WTC11 (cell line): ENCODE measurements at regions not wholly inside any gene's neighbourhood (a gene's known extent, or its start where the extent isn't known, plus 50 kb on each side); places are given as distances from the start of the nearest gene placed in this dataset.
A peak's percentile ranks its signal among the peaks of the same experiment; 100 is the strongest.

Source experiments
- ATAC-seq: fragments of 200-7000 bp; cut with Tn5 transposase; 2 replicates; pipeline ENCODE4 v1.10.0; 2021; ENCODE audit warnings: mild to moderate bottlenecking, moderate library complexity
- CTCF ChIA-PET: fragments of 300-600 bp; sonication (Branson Sonifier 250); formaldehyde crosslinking; loops from one replicate; lab custom pipeline; 2021; ENCODE audit warnings: antibody characterized with exemption; lab: Charles Lee
- POLR2A ChIA-PET: fragments of 350-600 bp; sonication (Branson Sonifier 250); formaldehyde crosslinking; loops from one replicate; lab custom pipeline; 2021; ENCODE audit warnings: antibody characterized with exemption; lab: Charles Lee
- DNase-seq: peaks from one replicate; pipeline ENCODE4 v3.0.0; 2021; ENCODE audit warnings: low spot score
- H3K27ac Mint-ChIP-seq: 2 replicates; pipeline ENCODE4 v1.8.0; 2021; ENCODE audit warnings: mixed read lengths
- H3K27me3 Mint-ChIP-seq: 2 replicates; pipeline ENCODE4 v1.8.0; 2021; ENCODE audit warnings: low read depth, mild to moderate bottlenecking, moderate library complexity, mixed read lengths
- H3K36me3 Mint-ChIP-seq: 2 replicates; pipeline ENCODE4 v1.8.0; 2021; ENCODE audit warnings: mixed read lengths
- H3K4me1 Mint-ChIP-seq: 2 replicates; pipeline ENCODE4 v1.8.0; 2022; ENCODE audit warnings: mixed read lengths
- H3K4me3 Mint-ChIP-seq: 2 replicates; pipeline ENCODE4 v1.8.0; 2021; ENCODE audit warnings: mild to moderate bottlenecking, moderate library complexity, mixed read lengths
- H3K9me3 Mint-ChIP-seq: 2 replicates; pipeline ENCODE4 v1.8.0; 2021; ENCODE audit warnings: mixed read lengths
- GTF2I ChIP-seq: fragments of 250-450 bp; sonication (Bioruptor Pico); conservative IDR thresholded peaks from 2 replicates; pipeline ENCODE4 v1.4.0; 2021; ENCODE audit warnings: mild to moderate bottlenecking
- IRF2 ChIP-seq: sonication (generic); formaldehyde crosslinking; IDR thresholded peaks from 2 replicates; pipeline ENCODE4 v1.8.0; 2022; ENCODE audit warnings: low read depth, missing genetic modification reagents, borderline replicate concordance
- NFE2L1 ChIP-seq: sonication (generic); formaldehyde crosslinking; IDR thresholded peaks from 2 replicates; pipeline ENCODE4 v1.8.1; 2023; ENCODE audit warnings: missing genetic modification reagents
- RELA ChIP-seq: sonication (generic); formaldehyde crosslinking; IDR thresholded peaks from 2 replicates; pipeline ENCODE4 v1.8.1; 2022; ENCODE audit warnings: missing genetic modification reagents, mild to moderate bottlenecking, borderline replicate concordance
- TP53 ChIP-seq: sonication (generic); formaldehyde crosslinking; IDR thresholded peaks from 2 replicates; pipeline ENCODE4 v1.8.1; 2023; ENCODE audit warnings: mild to moderate bottlenecking, missing genetic modification reagents
- ZNF138 ChIP-seq: sonication (generic); formaldehyde crosslinking; conservative IDR thresholded peaks from 2 replicates; pipeline ENCODE4 v1.8.1; 2022; ENCODE audit warnings: mild to moderate bottlenecking, moderate library complexity, missing genetic modification reagents
- ZNF263 ChIP-seq: sonication (generic); formaldehyde crosslinking; IDR thresholded peaks from 2 replicates; pipeline ENCODE4 v1.8.1; 2022; ENCODE audit warnings: low read depth, mild to moderate bottlenecking, moderate library complexity, missing genetic modification reagents
- TF ChIP-seq, protein P1 (sequence below): sonication (generic); formaldehyde crosslinking; IDR thresholded peaks from 2 replicates; pipeline ENCODE4 v1.8.1; 2023; ENCODE audit warnings: mild to moderate bottlenecking, missing genetic modification reagents, borderline replicate concordance
- TF ChIP-seq, protein P2 (sequence below): sonication (generic); formaldehyde crosslinking; IDR thresholded peaks from 2 replicates; pipeline ENCODE4 v1.8.1; 2023; ENCODE audit warnings: mild to moderate bottlenecking, missing genetic modification reagents
- TF ChIP-seq, protein P3 (sequence below): sonication (generic); formaldehyde crosslinking; IDR thresholded peaks from 2 replicates; pipeline ENCODE4 v1.8.0; 2022; ENCODE audit warnings: mild to moderate bottlenecking, missing genetic modification reagents
- TF ChIP-seq, protein P4 (sequence below): sonication (generic); formaldehyde crosslinking; IDR thresholded peaks from 2 replicates; pipeline ENCODE4 v1.8.1; 2023; ENCODE audit warnings: mild to moderate bottlenecking, missing genetic modification reagents, moderate library complexity
- TF ChIP-seq, protein P5 (sequence below): fragments of 250-450 bp; sonication (Bioruptor Pico); IDR thresholded peaks from 2 replicates; pipeline ENCODE4 v1.9.0; 2021; ENCODE audit warnings: moderate library complexity, mild to moderate bottlenecking, inconsistent platforms, borderline replicate concordance
- TF ChIP-seq, protein P6 (sequence below): fragments of 200-600 bp; IDR thresholded peaks from 2 replicates; pipeline ENCODE4 v1.8.0; 2022; ENCODE audit warnings: antibody characterized with exemption
- TF ChIP-seq, protein P7 (sequence below): fragments of 250-450 bp; sonication (Bioruptor Pico); IDR thresholded peaks from 2 replicates; pipeline ENCODE4 v1.9.0; 2021; ENCODE audit warnings: mild to moderate bottlenecking
- TF ChIP-seq, protein P8 (sequence below): sonication (generic); formaldehyde crosslinking; conservative IDR thresholded peaks from 2 replicates; pipeline ENCODE4 v1.8.1; 2023; ENCODE audit warnings: mild to moderate bottlenecking, low read depth, missing genetic modification reagents, moderate library complexity
- TF ChIP-seq, protein P9 (sequence below): sonication (generic); formaldehyde crosslinking; IDR thresholded peaks from 2 replicates; pipeline ENCODE4 v1.8.0; 2022; ENCODE audit warnings: mild to moderate bottlenecking, missing genetic modification reagents

DNA sequence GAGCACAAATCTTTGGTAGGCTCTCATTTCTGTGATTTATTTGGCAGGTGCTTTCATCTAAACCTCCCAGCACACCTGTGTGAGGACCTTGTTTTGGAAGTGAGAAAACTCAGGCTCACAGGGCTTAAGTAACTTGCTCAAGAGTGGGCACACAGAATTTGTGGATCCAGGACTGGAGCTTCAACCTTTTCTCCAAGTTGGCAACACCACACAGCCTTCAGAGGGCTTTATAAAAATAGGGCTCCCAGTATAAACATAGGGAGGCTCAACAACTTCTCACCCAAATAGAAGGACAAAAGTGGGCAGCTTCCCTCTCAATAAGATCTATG is 182.2 kb upstream of the NEBL start (continued):
- TF ChIP-seq TP53 (CRISPR knock-in tag) (no peak), ZNF263 (CRISPR knock-in tag) (no peak)
- TF ChIP-seq, all 79 proteins: peak for 0

DNA sequence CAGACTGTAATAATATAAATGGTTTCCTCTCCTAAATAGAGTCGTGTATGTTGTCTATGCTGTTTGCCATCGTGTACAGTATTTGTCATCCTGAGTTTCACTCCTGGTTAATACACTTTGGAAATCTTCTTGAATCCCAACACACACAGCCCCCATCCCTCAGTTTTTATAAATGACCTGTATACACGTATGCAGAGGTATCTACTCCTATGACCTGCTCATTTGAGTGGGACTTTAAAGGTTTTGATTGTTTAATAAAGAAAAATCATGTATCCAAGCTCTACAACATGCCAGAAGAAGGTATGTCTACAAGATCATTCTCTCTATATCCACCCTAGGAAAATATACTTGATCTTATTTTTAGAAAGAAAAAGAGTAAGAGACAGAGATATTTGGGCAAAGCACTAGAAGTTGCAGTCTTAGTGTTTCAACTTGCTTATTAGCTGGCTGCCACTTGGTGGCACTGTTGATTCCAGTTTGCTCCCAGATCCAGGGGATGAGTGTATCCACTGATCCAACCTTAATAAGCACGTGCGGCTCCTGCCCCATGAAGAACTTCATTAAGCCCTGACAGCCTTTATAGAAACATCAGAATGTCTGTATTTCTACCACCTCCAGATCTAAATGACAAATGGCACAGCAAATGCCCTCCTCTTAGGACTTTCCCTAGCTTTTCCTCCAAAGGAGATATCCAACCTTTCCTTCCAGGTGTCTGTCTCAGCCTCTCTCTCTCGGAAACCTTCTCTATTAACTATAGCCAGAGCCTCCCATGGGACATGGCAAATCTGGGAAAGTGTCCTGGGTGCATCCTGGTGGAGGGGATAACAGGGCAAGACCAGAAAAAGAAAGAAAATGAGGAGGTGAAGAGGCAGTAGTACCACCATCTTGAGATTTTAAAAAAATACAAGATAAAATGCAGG is 181.6 kb upstream of the NEBL start:
- Mint-ChIP-seq H3K9me3 (no peaks in the 10 kb centered on the region), H3K4me3 (no peak overlapping the region), H3K27ac (no peak overlapping the region), H3K36me3 (no peaks in the 10 kb centered on the region)
- peak; percentile 78 for DNase-seq
- peak; percentile 97 for ATAC-seq
- CTCF ChIA-PET: interaction anchor here (1.0 to 1.4 kb wide), 4 partner anchors 163 to 653 kb away, joined by 3 to 7 read pairs (median 4); no protein-coding TSS in a partner anchor
- POLR2A ChIA-PET: interaction anchor here (0.6 kb wide), 1 partner anchor 166 kb away, joined by 4 read pairs; no protein-coding TSS in a partner anchor
- TF ChIP-seq, protein P1, sequence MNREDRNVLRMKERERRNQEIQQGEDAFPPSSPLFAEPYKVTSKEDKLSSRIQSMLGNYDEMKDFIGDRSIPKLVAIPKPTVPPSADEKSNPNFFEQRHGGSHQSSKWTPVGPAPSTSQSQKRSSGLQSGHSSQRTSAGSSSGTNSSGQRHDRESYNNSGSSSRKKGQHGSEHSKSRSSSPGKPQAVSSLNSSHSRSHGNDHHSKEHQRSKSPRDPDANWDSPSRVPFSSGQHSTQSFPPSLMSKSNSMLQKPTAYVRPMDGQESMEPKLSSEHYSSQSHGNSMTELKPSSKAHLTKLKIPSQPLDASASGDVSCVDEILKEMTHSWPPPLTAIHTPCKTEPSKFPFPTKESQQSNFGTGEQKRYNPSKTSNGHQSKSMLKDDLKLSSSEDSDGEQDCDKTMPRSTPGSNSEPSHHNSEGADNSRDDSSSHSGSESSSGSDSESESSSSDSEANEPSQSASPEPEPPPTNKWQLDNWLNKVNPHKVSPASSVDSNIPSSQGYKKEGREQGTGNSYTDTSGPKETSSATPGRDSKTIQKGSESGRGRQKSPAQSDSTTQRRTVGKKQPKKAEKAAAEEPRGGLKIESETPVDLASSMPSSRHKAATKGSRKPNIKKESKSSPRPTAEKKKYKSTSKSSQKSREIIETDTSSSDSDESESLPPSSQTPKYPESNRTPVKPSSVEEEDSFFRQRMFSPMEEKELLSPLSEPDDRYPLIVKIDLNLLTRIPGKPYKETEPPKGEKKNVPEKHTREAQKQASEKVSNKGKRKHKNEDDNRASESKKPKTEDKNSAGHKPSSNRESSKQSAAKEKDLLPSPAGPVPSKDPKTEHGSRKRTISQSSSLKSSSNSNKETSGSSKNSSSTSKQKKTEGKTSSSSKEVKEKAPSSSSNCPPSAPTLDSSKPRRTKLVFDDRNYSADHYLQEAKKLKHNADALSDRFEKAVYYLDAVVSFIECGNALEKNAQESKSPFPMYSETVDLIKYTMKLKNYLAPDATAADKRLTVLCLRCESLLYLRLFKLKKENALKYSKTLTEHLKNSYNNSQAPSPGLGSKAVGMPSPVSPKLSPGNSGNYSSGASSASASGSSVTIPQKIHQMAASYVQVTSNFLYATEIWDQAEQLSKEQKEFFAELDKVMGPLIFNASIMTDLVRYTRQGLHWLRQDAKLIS (CRISPR knock-in tag): no peak
- TF ChIP-seq, protein P2, sequence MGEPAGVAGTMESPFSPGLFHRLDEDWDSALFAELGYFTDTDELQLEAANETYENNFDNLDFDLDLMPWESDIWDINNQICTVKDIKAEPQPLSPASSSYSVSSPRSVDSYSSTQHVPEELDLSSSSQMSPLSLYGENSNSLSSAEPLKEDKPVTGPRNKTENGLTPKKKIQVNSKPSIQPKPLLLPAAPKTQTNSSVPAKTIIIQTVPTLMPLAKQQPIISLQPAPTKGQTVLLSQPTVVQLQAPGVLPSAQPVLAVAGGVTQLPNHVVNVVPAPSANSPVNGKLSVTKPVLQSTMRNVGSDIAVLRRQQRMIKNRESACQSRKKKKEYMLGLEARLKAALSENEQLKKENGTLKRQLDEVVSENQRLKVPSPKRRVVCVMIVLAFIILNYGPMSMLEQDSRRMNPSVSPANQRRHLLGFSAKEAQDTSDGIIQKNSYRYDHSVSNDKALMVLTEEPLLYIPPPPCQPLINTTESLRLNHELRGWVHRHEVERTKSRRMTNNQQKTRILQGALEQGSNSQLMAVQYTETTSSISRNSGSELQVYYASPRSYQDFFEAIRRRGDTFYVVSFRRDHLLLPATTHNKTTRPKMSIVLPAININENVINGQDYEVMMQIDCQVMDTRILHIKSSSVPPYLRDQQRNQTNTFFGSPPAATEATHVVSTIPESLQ: no peak
- no peak for TF ChIP-seq IRF2
- TF ChIP-seq, protein P3, sequence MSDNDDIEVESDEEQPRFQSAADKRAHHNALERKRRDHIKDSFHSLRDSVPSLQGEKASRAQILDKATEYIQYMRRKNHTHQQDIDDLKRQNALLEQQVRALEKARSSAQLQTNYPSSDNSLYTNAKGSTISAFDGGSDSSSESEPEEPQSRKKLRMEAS (CRISPR knock-in tag): peak; percentile 74; the same call in 1 of the 2 replicates
- TF ChIP-seq, protein P4, sequence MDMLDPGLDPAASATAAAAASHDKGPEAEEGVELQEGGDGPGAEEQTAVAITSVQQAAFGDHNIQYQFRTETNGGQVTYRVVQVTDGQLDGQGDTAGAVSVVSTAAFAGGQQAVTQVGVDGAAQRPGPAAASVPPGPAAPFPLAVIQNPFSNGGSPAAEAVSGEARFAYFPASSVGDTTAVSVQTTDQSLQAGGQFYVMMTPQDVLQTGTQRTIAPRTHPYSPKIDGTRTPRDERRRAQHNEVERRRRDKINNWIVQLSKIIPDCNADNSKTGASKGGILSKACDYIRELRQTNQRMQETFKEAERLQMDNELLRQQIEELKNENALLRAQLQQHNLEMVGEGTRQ (CRISPR knock-in tag): 0 out of 2 replicates have a peak, but pooled peaks have one; percentile 26
- TF ChIP-seq, protein P5, sequence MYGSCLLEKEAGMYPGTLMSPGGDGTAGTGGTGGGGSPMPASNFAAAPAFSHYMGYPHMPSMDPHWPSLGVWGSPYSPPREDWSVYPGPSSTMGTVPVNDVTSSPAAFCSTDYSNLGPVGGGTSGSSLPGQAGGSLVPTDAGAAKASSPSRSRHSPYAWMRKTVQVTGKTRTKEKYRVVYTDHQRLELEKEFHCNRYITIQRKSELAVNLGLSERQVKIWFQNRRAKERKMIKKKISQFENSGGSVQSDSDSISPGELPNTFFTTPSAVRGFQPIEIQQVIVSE: no peak
- TF ChIP-seq, protein P6, sequence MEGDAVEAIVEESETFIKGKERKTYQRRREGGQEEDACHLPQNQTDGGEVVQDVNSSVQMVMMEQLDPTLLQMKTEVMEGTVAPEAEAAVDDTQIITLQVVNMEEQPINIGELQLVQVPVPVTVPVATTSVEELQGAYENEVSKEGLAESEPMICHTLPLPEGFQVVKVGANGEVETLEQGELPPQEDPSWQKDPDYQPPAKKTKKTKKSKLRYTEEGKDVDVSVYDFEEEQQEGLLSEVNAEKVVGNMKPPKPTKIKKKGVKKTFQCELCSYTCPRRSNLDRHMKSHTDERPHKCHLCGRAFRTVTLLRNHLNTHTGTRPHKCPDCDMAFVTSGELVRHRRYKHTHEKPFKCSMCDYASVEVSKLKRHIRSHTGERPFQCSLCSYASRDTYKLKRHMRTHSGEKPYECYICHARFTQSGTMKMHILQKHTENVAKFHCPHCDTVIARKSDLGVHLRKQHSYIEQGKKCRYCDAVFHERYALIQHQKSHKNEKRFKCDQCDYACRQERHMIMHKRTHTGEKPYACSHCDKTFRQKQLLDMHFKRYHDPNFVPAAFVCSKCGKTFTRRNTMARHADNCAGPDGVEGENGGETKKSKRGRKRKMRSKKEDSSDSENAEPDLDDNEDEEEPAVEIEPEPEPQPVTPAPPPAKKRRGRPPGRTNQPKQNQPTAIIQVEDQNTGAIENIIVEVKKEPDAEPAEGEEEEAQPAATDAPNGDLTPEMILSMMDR: peak; percentile 80
- no peak for TF ChIP-seq GTF2I (CRISPR knock-in tag)
- TF ChIP-seq RELA (CRISPR knock-in tag): no peak
- TF ChIP-seq, all 79 proteins: peak for 3
- peaks cover 4% of the 10 kb centered on the region; the same call in 1 of the 2 replicates for H3K4me1 Mint-ChIP-seq
- peaks cover 5% of the 10 kb centered on the region for H3K27me3 Mint-ChIP-seq

DNA sequence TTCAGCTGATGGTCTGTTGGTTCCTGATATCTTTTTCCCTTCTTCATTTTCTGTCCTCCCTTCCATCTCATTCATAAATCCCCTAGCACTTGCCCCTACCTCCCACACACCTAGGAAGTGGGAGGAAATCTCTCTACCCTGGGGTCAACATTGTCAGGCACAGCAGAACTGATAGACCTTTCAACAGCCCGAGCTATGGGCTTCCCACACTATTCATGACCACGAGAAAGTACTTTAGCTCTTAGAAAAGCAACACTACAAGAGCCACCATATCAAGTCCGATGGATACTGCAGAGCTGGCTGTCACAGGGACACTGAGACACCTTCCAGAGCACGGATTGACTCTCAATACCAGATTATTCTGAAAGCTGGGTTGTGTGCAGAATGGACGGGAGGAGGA is 180.6 kb upstream of the NEBL start:
- Mint-ChIP-seq H3K36me3 (no peaks in the 10 kb centered on the region), H3K4me3 (no peak overlapping the region), H3K27me3 (peaks cover 5% of the 10 kb centered on the region), H3K4me1 (peaks cover 4% of the 10 kb centered on the region; the same call in 1 of the 2 replicates), H3K27ac (no peak overlapping the region), H3K9me3 (no peaks in the 10 kb centered on the region)
- POLR2A ChIA-PET: interaction anchor here (0.6 kb wide), 1 partner anchor 167 kb away, joined by 4 read pairs; no protein-coding TSS in a partner anchor
- ATAC-seq: no peak
- DNase-seq: no peak
- CTCF ChIA-PET: interaction anchor here (1.3 kb wide), 1 partner anchor 164 kb away, joined by 3 read pairs; no protein-coding TSS in a partner anchor
- TF ChIP-seq, protein P7, sequence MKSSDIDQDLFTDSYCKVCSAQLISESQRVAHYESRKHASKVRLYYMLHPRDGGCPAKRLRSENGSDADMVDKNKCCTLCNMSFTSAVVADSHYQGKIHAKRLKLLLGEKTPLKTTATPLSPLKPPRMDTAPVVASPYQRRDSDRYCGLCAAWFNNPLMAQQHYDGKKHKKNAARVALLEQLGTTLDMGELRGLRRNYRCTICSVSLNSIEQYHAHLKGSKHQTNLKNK (CRISPR knock-in tag): no peak
- TF ChIP-seq ZNF263 (CRISPR knock-in tag) (no peak), ZNF138 (CRISPR knock-in tag) (no peak), NFE2L1 (CRISPR knock-in tag) (no peak)
- TF ChIP-seq, protein P8, sequence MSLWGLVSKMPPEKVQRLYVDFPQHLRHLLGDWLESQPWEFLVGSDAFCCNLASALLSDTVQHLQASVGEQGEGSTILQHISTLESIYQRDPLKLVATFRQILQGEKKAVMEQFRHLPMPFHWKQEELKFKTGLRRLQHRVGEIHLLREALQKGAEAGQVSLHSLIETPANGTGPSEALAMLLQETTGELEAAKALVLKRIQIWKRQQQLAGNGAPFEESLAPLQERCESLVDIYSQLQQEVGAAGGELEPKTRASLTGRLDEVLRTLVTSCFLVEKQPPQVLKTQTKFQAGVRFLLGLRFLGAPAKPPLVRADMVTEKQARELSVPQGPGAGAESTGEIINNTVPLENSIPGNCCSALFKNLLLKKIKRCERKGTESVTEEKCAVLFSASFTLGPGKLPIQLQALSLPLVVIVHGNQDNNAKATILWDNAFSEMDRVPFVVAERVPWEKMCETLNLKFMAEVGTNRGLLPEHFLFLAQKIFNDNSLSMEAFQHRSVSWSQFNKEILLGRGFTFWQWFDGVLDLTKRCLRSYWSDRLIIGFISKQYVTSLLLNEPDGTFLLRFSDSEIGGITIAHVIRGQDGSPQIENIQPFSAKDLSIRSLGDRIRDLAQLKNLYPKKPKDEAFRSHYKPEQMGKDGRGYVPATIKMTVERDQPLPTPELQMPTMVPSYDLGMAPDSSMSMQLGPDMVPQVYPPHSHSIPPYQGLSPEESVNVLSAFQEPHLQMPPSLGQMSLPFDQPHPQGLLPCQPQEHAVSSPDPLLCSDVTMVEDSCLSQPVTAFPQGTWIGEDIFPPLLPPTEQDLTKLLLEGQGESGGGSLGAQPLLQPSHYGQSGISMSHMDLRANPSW (CRISPR knock-in tag): no peak
- TF ChIP-seq, protein P9, sequence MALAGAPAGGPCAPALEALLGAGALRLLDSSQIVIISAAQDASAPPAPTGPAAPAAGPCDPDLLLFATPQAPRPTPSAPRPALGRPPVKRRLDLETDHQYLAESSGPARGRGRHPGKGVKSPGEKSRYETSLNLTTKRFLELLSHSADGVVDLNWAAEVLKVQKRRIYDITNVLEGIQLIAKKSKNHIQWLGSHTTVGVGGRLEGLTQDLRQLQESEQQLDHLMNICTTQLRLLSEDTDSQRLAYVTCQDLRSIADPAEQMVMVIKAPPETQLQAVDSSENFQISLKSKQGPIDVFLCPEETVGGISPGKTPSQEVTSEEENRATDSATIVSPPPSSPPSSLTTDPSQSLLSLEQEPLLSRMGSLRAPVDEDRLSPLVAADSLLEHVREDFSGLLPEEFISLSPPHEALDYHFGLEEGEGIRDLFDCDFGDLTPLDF: no peak
